MM.1S (cell line): ENCODE measurements at regions not wholly inside any gene's neighbourhood (a gene's known extent, or its start where the extent isn't known, plus 50 kb on each side); places are given as distances from the start of the nearest gene placed in this dataset.

Experiments used
- CTCF ChIP-seq: fragments of 300-600 bp; sonication (generic); IDR thresholded peaks from 2 replicates; pipeline ENCODE4 v1.5.1; 2016; ENCODE audit warnings: antibody characterized with exemption, low read length, mixed read lengths
- EZH2phosphoT487 ChIP-seq: fragments of 300-600 bp; sonication (generic); IDR thresholded peaks from 2 replicates; pipeline ENCODE4 v1.6.1; 2018; ENCODE audit warnings: antibody characterized with exemption, low read length

GRCh38 chr9:20286969-20287368, 335.3 kb downstream of the MLLT3 start:
- TF ChIP-seq CTCF (no peak), EZH2phosphoT487 (no peak)
